AG20443 (cell line): ENCODE measurements at regions not wholly inside any gene's neighbourhood (a gene's known extent, or its start where the extent isn't known, plus 50 kb on each side); places are given as distances from the start of the nearest gene placed in this dataset.
A peak's percentile ranks its signal among the peaks of the same experiment; 100 is the strongest.

Source experiments
- DNase-seq: peaks from one replicate; pipeline ENCODE4 v3.0.0; 2012; ENCODE audit warnings: low spot score, mixed read lengths

GRCh38 chr16:51430716-51431369 lies 279.8 kb upstream of the SALL1 start:
- DNase-seq, result no peak

GRCh38 chr16:51429041-51429440 lies 278.0 kb upstream of the SALL1 start:
- DNase-seq, result no peak

- DNase-seq, result no peak
Measured at GRCh38 chr16:51427085-51427484, 276.0 kb upstream of the SALL1 start.

- no peak for DNase-seq
Measured at GRCh38 chr16:51426276-51426675, 275.2 kb upstream of the SALL1 start.

- no peak for DNase-seq
Measured at GRCh38 chr16:51420247-51420646, 269.2 kb upstream of the SALL1 start.

- DNase-seq, result no peak
Measured at GRCh38 chr16:51419768-51420167, 268.7 kb upstream of the SALL1 start.

- DNase-seq, result no peak
Measured at GRCh38 chr16:51418258-51418657, 267.2 kb upstream of the SALL1 start.

GRCh38 chr16:51416926-51417325 lies 265.9 kb upstream of the SALL1 start:
- DNase-seq, result no peak

GRCh38 chr16:51410125-51410524 lies 259.1 kb upstream of the SALL1 start:
- no peak for DNase-seq

- DNase-seq, result peak; percentile 29
Measured at GRCh38 chr16:51409001-51409675, 258.1 kb upstream of the SALL1 start.

GRCh38 chr16:51408357-51408756 lies 257.3 kb upstream of the SALL1 start:
- no peak for DNase-seq

- DNase-seq, result no peak
Measured at GRCh38 chr16:51407921-51408320, 256.9 kb upstream of the SALL1 start.

- no peak for DNase-seq
Measured at GRCh38 chr16:51407199-51407598, 256.1 kb upstream of the SALL1 start.

GRCh38 chr16:51405361-51405760 lies 254.3 kb upstream of the SALL1 start:
- no peak for DNase-seq

GRCh38 chr16:51404386-51404785 lies 253.3 kb upstream of the SALL1 start:
- no peak for DNase-seq

- DNase-seq, result peak; percentile 38
Measured at GRCh38 chr16:51402785-51403184, 251.7 kb upstream of the SALL1 start.

GRCh38 chr16:51402298-51402697 lies 251.2 kb upstream of the SALL1 start:
- no peak for DNase-seq

- DNase-seq, result no peak
Measured at GRCh38 chr16:51401673-51402072, 250.6 kb upstream of the SALL1 start.

GRCh38 chr16:51399908-51400670 lies 249.0 kb upstream of the SALL1 start:
- DNase-seq, result no peak

GRCh38 chr16:51394421-51394820 lies 243.4 kb upstream of the SALL1 start:
- DNase-seq, result no peak

GRCh38 chr16:51393381-51394005 lies 242.4 kb upstream of the SALL1 start:
- peak; percentile 22 for DNase-seq

GRCh38 chr16:51392521-51393187 lies 241.6 kb upstream of the SALL1 start:
- peak; percentile 88 for DNase-seq
